CD4-positive, alpha-beta memory T cell (primary cell): ENCODE measurements at regions not wholly inside any gene's neighbourhood (a gene's known extent, or its start where the extent isn't known, plus 50 kb on each side); places are given as distances from the start of the nearest gene placed in this dataset.

Experiments
- CTCF ChIA-PET: fragments of 350-600 bp; sonication (Branson Sonifier 250); formaldehyde crosslinking; loops from one replicate; lab custom pipeline; 2021; ENCODE audit warnings: inconsistent platforms; ENCODE audit not compliant: partially characterized antibody; lab: Charles Lee
- POLR2A ChIA-PET: fragments of 350-600 bp; sonication (Branson Sonifier 250); formaldehyde crosslinking; loops from one replicate; lab custom pipeline; 2021; ENCODE audit not compliant: partially characterized antibody; lab: Charles Lee
- DNase-seq, 5 donors: peaks; one replicate each; pipeline versions ENCODE4 v3.0.0 to v3.0.0-alpha.2; 2020 to 2022; ENCODE audit warnings: mixed read lengths in 1 of 5
- H3K27ac ChIP-seq: one replicate; pipeline ENCODE4 v1.7.0; 2013; ENCODE audit warnings: low read depth, low read length
- H3K27me3 ChIP-seq: 2 replicates; pipeline ENCODE4 v1.7.0; 2013; ENCODE audit warnings: mild to moderate bottlenecking, low read length, moderate library complexity; ENCODE audit not compliant: insufficient read depth
- H3K36me3 ChIP-seq: 2 replicates; pipeline ENCODE4 v1.7.0; 2013; ENCODE audit warnings: mild to moderate bottlenecking, low read length, moderate library complexity; ENCODE audit not compliant: insufficient read depth
- H3K4me1 ChIP-seq: 2 replicates; pipeline ENCODE4 v1.7.0; 2013; ENCODE audit warnings: mild to moderate bottlenecking, low read length, moderate library complexity; ENCODE audit not compliant: insufficient read depth
- H3K4me3 ChIP-seq, 2 donors: one replicate each; pipeline ENCODE4 v1.7.0; 2013; ENCODE audit warnings: low read length in 2 of 2, mild to moderate bottlenecking in 1 of 2
- H3K9me3 ChIP-seq, 2 donors: one replicate each; pipeline ENCODE4 v1.7.0; 2013; ENCODE audit warnings: low read length in 2 of 2, control low read depth in 1 of 2; ENCODE audit not compliant: control insufficient read depth in 1 of 2
- H3K27ac Mint-ChIP-seq, 7 donors: one replicate each; pipeline ENCODE4 v1.8.0; 2020 to 2021; ENCODE audit warnings: mixed read lengths in 7 of 7, mild to moderate bottlenecking in 6 of 7, inconsistent platforms in 3 of 7, moderate library complexity in 3 of 7
- H3K27me3 Mint-ChIP-seq, 2 donors: one replicate each; pipeline ENCODE4 v1.8.0; 2020 to 2021; ENCODE audit warnings: mixed read lengths in 2 of 2
- H3K36me3 Mint-ChIP-seq, 2 donors: one replicate each; pipeline ENCODE4 v1.8.0; 2020 to 2021; ENCODE audit warnings: mixed read lengths in 2 of 2, inconsistent platforms in 1 of 2, mild to moderate bottlenecking in 1 of 2
- H3K4me1 Mint-ChIP-seq, 4 donors: one replicate each; pipeline ENCODE4 v1.8.0; 2020 to 2021; ENCODE audit warnings: mixed read lengths in 4 of 4, mild to moderate bottlenecking in 1 of 4
- H3K4me3 Mint-ChIP-seq, 8 donors: one replicate each; pipeline ENCODE4 v1.8.0; 2020 to 2021; ENCODE audit warnings: mixed read lengths in 8 of 8, mild to moderate bottlenecking in 7 of 8, moderate library complexity in 6 of 8, inconsistent platforms in 3 of 8
- H3K9me3 Mint-ChIP-seq, 8 donors: one replicate each; pipeline ENCODE4 v1.8.0; 2020 to 2021; ENCODE audit warnings: mixed read lengths in 8 of 8, mild to moderate bottlenecking in 5 of 8, inconsistent platforms in 3 of 8, moderate library complexity in 1 of 8
- intact Hi-C: fragments of 100-400 bp; cut with micrococcal nuclease; formaldehyde crosslinking; loops from one replicate; pipeline ENCODE4 v1.15.1; 2023

GRCh38 chr2:158009399-158009798, 92.3 kb upstream of the UPP2 start:
- POLR2A ChIA-PET: no interaction called here
- Histone ChIP-seq H3K27me3 (no peaks in the 10 kb centered on the region), H3K4me3 (no peak overlapping the region), H3K4me1 (no peaks in the 10 kb centered on the region), H3K36me3 (no peaks in the 10 kb centered on the region), H3K9me3 (no peaks in the 10 kb centered on the region), H3K27ac (no peak overlapping the region)
- CTCF ChIA-PET: interaction anchor here (1.2 to 5.2 kb wide), 9 partner anchors 9 to 707 kb away, joined by 3 to 48 read pairs (median 5); no protein-coding TSS in a partner anchor
- intact Hi-C loops: no loop called here
- peaks cover 1% of the 10 kb centered on the region in 2 donors for H3K27me3 Mint-ChIP-seq
- no peaks in the 10 kb centered on the region for H3K36me3 Mint-ChIP-seq
- H3K27ac Mint-ChIP-seq: no peak overlapping the region
- peaks cover 3 to 9% (median 5%) of the 10 kb centered on the region in 4 donors for H3K4me1 Mint-ChIP-seq
- no peak for DNase-seq
- no peaks in the 10 kb centered on the region for H3K9me3 Mint-ChIP-seq
- no peak overlapping the region for H3K4me3 Mint-ChIP-seq

DNA sequence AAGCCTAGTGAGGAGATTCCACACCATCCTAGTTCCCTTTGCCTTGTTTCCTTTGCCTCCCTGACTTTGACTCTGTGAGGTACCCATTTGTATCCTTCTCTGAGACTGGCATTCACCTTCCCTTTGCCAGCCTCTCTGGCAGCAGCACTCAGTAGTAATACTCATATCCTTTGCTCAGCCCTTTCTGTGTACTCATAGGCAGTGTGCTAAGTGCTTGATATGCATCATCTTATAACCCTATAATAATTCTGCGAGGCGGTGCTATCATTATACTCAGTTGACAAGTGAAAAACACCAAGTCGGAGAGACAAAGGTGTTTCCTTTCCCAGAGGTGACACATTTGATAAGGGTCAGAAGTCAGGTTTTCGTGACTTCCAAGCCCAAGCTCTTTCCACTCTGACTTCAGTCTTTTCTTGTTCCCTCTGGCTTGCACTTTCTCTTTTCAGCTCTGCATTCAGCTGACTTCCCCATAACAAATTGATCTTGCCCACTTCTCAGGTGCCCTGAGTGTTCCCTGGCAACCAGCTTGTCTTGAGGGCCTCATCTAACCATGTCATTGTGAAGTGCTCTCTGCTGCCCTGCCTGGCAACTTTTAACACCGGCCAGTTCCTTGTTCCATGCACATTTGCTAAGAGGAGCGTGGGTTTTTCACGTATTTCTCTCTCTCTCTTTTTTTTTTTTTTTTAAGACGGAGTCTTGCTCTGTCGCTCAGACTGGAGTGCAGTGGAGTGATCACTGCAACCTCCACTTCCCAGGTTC, 94.5 kb upstream of the UPP2 start:
- intact Hi-C loops: no loop called here
- H3K4me1 Mint-ChIP-seq: peaks cover 3 to 6% (median 5%) of the 10 kb centered on the region in 4 donors
- no peaks in the 10 kb centered on the region for H3K4me1 ChIP-seq
- H3K27me3 ChIP-seq: no peaks in the 10 kb centered on the region
- no peak overlapping the region for H3K4me3 ChIP-seq
- ChIA-PET CTCF (interaction anchor here (0.8 to 5.2 kb wide), 17 partner anchors 11 to 705 kb away, joined by 3 to 48 read pairs (median 4); partner anchors contain the start of gene ERMN), POLR2A (interaction anchor here (1.0 kb wide), 1 partner anchor 111 kb away, joined by 3 read pairs; no protein-coding TSS in a partner anchor)
- H3K9me3 Mint-ChIP-seq: no peaks in the 10 kb centered on the region
- no peaks in the 10 kb centered on the region for H3K36me3 ChIP-seq
- H3K27ac ChIP-seq: no peak overlapping the region
- peaks cover 1 to 6% of the 10 kb centered on the region in 2 donors for H3K27me3 Mint-ChIP-seq
- no peaks in the 10 kb centered on the region for H3K36me3 Mint-ChIP-seq
- DNase-seq: no peak
- peak overlapping the region in 1 of 7 donors; percentile 15 for H3K27ac Mint-ChIP-seq
- H3K9me3 ChIP-seq: no peaks in the 10 kb centered on the region
- H3K4me3 Mint-ChIP-seq: no peak overlapping the region

DNA sequence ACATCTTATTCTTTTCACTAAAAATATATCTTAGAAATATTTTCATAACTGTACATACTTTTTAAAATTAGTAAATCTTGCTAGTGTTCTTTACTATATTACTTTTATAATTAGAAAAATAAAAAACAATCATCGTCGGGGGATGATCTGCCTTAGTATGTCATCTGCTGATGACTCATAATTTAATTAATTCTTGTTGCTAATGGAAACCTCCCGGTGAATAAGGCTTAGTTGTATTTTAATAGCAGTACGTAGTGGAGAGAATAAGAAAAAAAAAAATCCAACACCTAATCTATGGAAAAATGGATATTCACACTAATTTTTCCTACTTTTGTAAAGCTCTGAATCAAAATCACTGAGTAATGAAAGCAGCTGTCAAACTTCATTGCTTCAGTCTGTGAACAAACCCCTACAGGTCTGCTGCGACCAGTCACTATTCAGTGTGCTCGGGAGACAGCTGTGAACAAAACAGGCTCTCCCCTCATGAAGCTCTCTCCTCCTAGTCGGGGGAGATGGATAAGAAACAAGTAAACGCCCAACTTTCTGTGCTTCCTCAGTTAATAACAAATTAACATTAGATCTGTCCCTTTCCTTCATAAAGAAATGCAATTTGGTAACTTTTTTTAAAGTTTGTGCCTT, 97.4 kb upstream of the UPP2 start:
- no peak for DNase-seq
- Mint-ChIP-seq H3K36me3 (no peaks in the 10 kb centered on the region), H3K27me3 (peaks cover 0 to 4% of the 10 kb centered on the region in 2 donors), H3K9me3 (peaks cover 0 to 2% (median 2%) of the 10 kb centered on the region in 8 donors), H3K4me3 (no peak overlapping the region), H3K27ac (no peak overlapping the region), H3K4me1 (peaks cover 0 to 5% (median 2%) of the 10 kb centered on the region in 4 donors)
- intact Hi-C loops: no loop called here
- H3K27me3 ChIP-seq: no peaks in the 10 kb centered on the region
- no peaks in the 10 kb centered on the region for H3K4me1 ChIP-seq
- no peaks in the 10 kb centered on the region for H3K9me3 ChIP-seq
- H3K36me3 ChIP-seq: no peaks in the 10 kb centered on the region
- CTCF ChIA-PET: interaction anchor here (1.0 to 1.7 kb wide), 4 partner anchors 9 to 702 kb away, joined by 3 to 4 read pairs (median 3); no protein-coding TSS in a partner anchor
- POLR2A ChIA-PET: no interaction called here
- H3K4me3 ChIP-seq: no peak overlapping the region
- no peak overlapping the region for H3K27ac ChIP-seq

GRCh38 chr2:158002079-158002478, 99.6 kb upstream of the UPP2 start:
- no peaks in the 10 kb centered on the region for H3K27me3 ChIP-seq
- intact Hi-C loops: no loop called here
- peaks cover 0 to under 1% (median 0%) of the 10 kb centered on the region in 4 donors for H3K4me1 Mint-ChIP-seq
- no peak overlapping the region for H3K4me3 ChIP-seq
- H3K27me3 Mint-ChIP-seq: peaks cover 0 to 6% of the 10 kb centered on the region in 2 donors
- ChIA-PET POLR2A (no interaction called here), CTCF (interaction anchor here (0.9 to 2.2 kb wide), 6 partner anchors 9 to 674 kb away, joined by 3 to 7 read pairs (median 3); no protein-coding TSS in a partner anchor)
- peaks cover 2 to 12% (median 7%) of the 10 kb centered on the region in 8 donors for H3K9me3 Mint-ChIP-seq
- H3K4me3 Mint-ChIP-seq: no peak overlapping the region
- H3K27ac ChIP-seq: no peak overlapping the region
- no peaks in the 10 kb centered on the region for H3K36me3 ChIP-seq
- peak overlapping the region in 2 of 7 donors; percentile 3 to 51 for H3K27ac Mint-ChIP-seq
- H3K36me3 Mint-ChIP-seq: no peaks in the 10 kb centered on the region
- no peaks in the 10 kb centered on the region for H3K9me3 ChIP-seq
- DNase-seq: no peak
- no peaks in the 10 kb centered on the region for H3K4me1 ChIP-seq

GRCh38 chr2:157996799-157997198, 104.9 kb upstream of the UPP2 start:
- no peak overlapping the region for H3K4me3 Mint-ChIP-seq
- H3K4me1 Mint-ChIP-seq: no peaks in the 10 kb centered on the region
- H3K36me3 Mint-ChIP-seq: no peaks in the 10 kb centered on the region
- POLR2A ChIA-PET: no interaction called here
- Histone ChIP-seq H3K27me3 (no peaks in the 10 kb centered on the region), H3K9me3 (no peaks in the 10 kb centered on the region), H3K4me1 (no peaks in the 10 kb centered on the region), H3K36me3 (no peaks in the 10 kb centered on the region), H3K27ac (no peak overlapping the region), H3K4me3 (no peak overlapping the region)
- peaks cover 2 to 12% (median 7%) of the 10 kb centered on the region in 8 donors for H3K9me3 Mint-ChIP-seq
- intact Hi-C loops: no loop called here
- peaks cover 0 to 4% of the 10 kb centered on the region in 2 donors for H3K27me3 Mint-ChIP-seq
- H3K27ac Mint-ChIP-seq: no peak overlapping the region
- CTCF ChIA-PET: interaction anchor here (0.7 to 2.1 kb wide), 3 partner anchors 10 to 96 kb away, joined by 5 to 8 read pairs (median 7); no protein-coding TSS in a partner anchor
- DNase-seq: no peak

GRCh38 chr2:157995117-157995516, 106.6 kb upstream of the UPP2 start:
- no peaks in the 10 kb centered on the region for H3K9me3 ChIP-seq
- H3K4me1 ChIP-seq: no peaks in the 10 kb centered on the region
- H3K9me3 Mint-ChIP-seq: peaks cover 2 to 12% (median 7%) of the 10 kb centered on the region in 8 donors
- H3K36me3 Mint-ChIP-seq: no peaks in the 10 kb centered on the region
- H3K27ac Mint-ChIP-seq: no peak overlapping the region
- peaks cover 0 to 5% of the 10 kb centered on the region in 2 donors for H3K27me3 Mint-ChIP-seq
- no peak overlapping the region for H3K4me3 Mint-ChIP-seq
- H3K36me3 ChIP-seq: no peaks in the 10 kb centered on the region
- intact Hi-C loops: no loop called here
- no peak overlapping the region for H3K27ac ChIP-seq
- H3K4me1 Mint-ChIP-seq: no peaks in the 10 kb centered on the region
- H3K4me3 ChIP-seq: no peak overlapping the region
- ChIA-PET CTCF (interaction anchor here (1.2 to 1.8 kb wide), 3 partner anchors 16 to 29 kb away, joined by 3 to 8 read pairs (median 3); no protein-coding TSS in a partner anchor), POLR2A (no interaction called here)
- no peaks in the 10 kb centered on the region for H3K27me3 ChIP-seq
- DNase-seq: no peak

- peaks cover 0 to 3% of the 10 kb centered on the region in 2 donors for H3K36me3 Mint-ChIP-seq
- ChIA-PET CTCF (interaction anchor here (0.6 to 1.1 kb wide), 2 partner anchors 218 to 665 kb away, joined by 3 read pairs; no protein-coding TSS in a partner anchor), POLR2A (interaction anchor here (1.2 kb wide), 1 partner anchor 115 kb away, joined by 3 read pairs; no protein-coding TSS in a partner anchor)
- intact Hi-C loops: no loop called here
- Histone ChIP-seq H3K4me1 (no peaks in the 10 kb centered on the region), H3K27ac (no peak overlapping the region), H3K36me3 (no peaks in the 10 kb centered on the region), H3K9me3 (no peaks in the 10 kb centered on the region), H3K27me3 (no peaks in the 10 kb centered on the region), H3K4me3 (no peak overlapping the region)
- no peak overlapping the region for H3K4me3 Mint-ChIP-seq
- no peak overlapping the region for H3K27ac Mint-ChIP-seq
- H3K9me3 Mint-ChIP-seq: peaks cover 0 to 5% (median 0%) of the 10 kb centered on the region in 8 donors
- H3K27me3 Mint-ChIP-seq: peaks cover 2 to 3% of the 10 kb centered on the region in 2 donors
- DNase-seq: no peak
- H3K4me1 Mint-ChIP-seq: no peaks in the 10 kb centered on the region
Measured at GRCh38 chr2:157991932-157992331, 109.7 kb upstream of the UPP2 start.
